ENCODE measurements at regions not wholly inside any gene's neighbourhood (a gene's known extent, or its start where the extent isn't known, plus 50 kb on each side); places are given as distances from the start of the nearest gene placed in this dataset.
"Not testable (repeated sequence)": the region's sequence is repeated elsewhere in the genome, so short reads cannot be mapped to it uniquely, and the experiment has no call there.

DNA sequence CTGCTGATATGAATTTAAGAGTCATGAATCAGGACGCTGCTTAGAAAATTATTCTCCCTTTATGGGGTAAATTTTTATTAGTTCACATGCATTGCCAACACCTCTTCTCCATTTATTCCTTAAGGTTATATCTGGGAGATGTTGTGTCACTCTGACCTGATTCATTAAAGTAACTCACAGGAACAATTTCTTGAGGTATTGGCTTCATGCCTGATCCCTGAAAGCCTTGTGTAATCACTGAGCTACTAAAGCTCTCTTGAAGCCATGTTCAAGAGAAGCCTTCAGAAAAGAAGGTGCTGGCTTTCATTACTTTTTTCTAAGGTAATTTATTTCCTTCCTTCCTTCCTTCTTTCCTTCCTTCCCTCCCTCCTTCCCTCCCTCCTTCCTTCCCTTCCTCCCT lies 420.6 kb downstream of the RAB38 start:
- no peak for DNase-seq (ENCODE audit: low read depth)

GRCh38 chr11:87753143-87753542 lies 422.1 kb downstream of the RAB38 start:
- DNase-seq (ENCODE audit: low read depth) = no peak

- DNase-seq (ENCODE audit: low read depth) = no peak
Observed at GRCh38 chr11:87743007-87743406, 432.2 kb downstream of the RAB38 start.

DNA sequence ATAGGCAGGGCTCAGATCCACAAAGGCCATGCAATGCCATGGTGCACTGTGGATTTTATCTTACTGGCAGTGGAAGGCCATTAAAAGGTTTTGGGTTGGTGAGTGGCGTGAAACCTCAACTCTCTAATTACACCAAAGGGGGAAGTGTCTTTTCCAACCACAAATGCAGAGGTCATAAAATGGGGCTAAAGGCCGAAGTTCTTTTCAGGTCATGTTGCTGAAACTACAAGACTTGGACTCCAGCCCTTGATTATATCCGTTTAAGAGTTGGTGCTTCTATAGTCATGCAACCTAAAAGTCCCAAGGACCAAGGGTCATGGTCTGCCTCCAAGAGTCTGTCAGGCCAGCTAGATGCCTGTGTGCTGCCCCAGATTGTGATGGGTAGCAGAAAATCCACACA lies 434.3 kb downstream of the RAB38 start:
- no peak for DNase-seq (ENCODE audit: low read depth)

- DNase-seq (ENCODE audit: low read depth) = no peak
Observed at GRCh38 chr11:87740451-87740850, 434.8 kb downstream of the RAB38 start.

- no peak for DNase-seq (ENCODE audit: low read depth)
Observed at GRCh38 chr11:87739766-87740165, 435.5 kb downstream of the RAB38 start.

DNA sequence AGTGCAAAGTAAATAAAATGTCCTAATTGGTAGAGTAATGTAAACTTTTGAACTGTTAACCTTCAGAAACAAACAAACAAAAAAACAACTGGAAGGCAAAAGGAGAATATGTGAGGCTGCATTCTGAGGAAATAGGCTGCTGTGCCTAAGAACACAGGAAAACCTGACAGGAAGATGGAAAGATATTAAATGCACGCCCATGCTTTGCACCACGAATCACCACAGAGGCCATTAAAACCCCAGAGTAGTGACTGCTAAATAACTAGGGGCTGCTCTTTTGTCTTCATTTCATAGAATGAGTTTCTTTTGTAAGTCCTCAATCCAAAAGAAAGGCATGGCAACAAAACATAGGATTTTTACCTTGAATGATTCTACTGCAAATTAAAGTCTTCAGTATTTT lies 436.0 kb downstream of the RAB38 start:
- DNase-seq (ENCODE audit: low read depth) = no peak

DNA sequence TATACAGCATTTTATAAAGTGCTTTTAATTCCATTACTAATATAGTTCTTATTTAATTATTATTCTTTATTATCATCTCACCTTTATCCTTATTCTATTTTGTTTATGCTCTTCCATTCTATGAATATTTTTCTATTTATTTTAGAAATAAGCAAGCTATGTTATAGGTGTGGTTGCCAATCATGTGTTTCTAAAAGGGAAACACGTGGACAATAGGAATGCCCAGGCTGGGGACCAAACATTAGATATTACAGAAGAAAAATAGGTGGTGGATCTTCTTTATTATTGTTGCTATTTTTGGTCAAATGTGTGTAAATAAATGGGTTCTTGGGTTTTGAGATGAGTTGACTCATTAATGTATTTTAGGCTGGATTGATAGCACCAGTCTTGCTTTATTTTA lies 438.3 kb downstream of the RAB38 start:
- no peak for DNase-seq (ENCODE audit: low read depth)

DNA sequence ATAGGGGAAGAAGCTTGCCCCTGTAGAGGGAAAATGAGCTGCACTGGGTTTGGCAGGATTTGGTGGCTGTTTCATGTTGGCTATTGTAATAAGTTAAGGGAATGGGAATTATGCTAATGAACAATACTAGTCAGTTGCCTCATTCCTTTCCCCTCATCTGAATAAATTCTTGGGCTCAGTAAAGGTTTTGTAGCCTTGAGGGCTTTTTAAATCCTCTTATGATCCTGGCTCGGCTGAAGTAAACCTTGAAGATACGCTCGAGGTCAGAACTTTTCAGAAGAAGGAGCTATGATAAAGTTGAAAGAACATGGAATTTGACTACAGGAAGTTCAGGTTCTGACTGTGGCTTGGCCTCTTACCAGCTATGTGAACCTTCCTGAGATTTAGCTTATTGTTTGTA lies 448.7 kb downstream of the RAB38 start:
- DNase-seq (ENCODE audit: low read depth) = no peak

- no peak for DNase-seq (ENCODE audit: low read depth)
Observed at GRCh38 chr11:87724358-87724757, 450.9 kb downstream of the RAB38 start.

GRCh38 chr11:87722756-87723565 lies 452.3 kb downstream of the RAB38 start:
- no peak for DNase-seq (ENCODE audit: low read depth)

DNA sequence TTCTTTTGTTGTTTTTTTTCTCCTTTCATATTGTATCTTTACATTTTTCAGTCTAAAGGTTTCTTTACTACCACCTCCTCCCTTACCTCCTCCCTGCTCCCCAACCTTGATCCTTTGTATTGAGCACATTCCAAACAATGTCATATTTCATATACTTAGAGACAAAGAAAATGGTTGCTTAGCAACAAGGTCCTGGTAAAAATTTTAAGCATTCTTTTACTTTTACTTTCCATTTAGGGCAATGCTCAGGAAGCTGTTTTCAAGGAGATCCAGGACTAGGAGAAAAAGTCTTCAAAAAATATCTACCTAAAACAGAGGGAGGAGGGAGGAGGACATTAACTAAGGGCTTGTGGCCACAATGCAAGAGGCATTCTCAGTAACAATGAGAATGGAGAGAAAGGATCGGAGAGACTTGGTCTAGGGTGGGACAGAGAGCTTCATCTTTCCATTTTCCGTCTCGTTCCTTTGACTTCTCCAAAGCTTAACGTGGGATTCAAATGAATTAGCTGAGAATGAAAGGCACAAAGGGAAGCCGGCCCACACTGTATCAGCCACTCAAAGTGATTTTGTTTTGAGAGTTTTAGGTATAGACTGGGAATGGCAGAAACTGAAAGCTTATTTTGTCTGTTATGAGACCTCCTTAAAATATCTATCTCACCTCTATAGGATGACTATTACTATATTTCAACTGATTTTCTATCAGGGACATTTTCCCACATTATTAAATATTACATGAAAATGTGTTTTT lies 455.7 kb downstream of the RAB38 start:
- DNase-seq (ENCODE audit: low read depth) = no peak

- no peak for DNase-seq (ENCODE audit: low read depth)
Observed at GRCh38 chr11:87712802-87713202, 462.4 kb downstream of the RAB38 start.

DNA sequence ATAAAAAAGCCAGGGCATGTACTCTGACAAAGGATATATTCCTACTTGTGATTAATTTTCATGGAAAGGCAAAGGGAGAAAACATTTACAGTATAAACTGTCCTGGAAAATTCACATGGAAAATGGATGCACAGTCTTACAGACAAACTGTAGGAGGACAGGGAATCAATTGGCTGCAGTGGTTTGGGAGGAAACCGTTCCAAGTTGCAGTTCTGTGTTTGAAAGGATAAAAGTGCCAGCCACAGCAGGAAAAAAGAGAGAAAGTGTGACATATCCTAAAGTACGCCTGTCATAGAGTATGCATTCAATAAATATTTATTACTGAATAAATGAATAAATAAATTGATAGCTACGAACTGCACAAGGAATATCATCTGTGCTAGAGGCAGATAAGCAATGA lies 462.9 kb downstream of the RAB38 start:
- DNase-seq (ENCODE audit: low read depth) = no peak

DNA sequence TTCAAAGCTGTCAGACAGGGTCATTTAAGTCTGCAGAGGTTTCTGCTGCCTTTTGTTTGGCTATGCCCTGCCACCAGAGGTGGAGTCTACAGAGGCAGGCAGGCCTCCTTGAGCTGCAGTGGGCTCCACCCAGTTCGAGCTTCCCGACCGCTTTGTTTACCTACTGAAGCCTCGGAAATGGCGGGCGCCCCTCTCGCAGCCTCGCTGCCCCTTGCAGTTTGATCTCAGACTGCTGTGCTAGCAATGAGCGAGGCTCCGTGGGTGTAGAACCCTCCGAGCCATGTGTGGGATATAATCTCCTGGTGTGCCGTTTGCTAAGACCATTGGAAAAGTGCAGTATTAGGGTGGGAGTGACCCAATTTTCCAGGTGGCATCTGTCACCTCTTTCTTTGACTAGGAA lies 471.7 kb downstream of the RAB38 start:
- not testable (repeated sequence) for DNase-seq (ENCODE audit: low read depth)

- DNase-seq (ENCODE audit: low read depth) = no peak
Observed at GRCh38 chr11:87675993-87676392, 499.2 kb downstream of the RAB38 start.

DNA sequence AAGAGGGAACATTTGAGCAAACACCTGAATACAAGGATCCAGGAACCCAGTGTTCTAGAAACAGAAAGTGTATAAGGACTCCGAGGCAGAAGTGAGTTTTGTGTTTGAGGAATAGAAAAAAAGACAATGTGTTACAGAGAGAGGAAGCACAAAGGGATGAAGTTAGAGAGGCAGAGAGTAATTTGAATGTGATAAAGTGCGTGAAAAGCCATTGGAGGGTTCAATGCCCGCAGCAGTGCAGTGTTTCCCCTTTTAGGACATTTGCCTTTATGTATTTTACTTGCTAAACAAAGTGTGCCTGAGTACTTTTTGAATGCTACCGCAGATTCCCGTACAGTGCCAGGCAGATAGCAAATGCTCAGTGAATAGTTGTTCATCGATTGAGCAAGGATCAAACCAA lies 508.5 kb downstream of the RAB38 start:
- no peak for DNase-seq (ENCODE audit: low read depth)

DNA sequence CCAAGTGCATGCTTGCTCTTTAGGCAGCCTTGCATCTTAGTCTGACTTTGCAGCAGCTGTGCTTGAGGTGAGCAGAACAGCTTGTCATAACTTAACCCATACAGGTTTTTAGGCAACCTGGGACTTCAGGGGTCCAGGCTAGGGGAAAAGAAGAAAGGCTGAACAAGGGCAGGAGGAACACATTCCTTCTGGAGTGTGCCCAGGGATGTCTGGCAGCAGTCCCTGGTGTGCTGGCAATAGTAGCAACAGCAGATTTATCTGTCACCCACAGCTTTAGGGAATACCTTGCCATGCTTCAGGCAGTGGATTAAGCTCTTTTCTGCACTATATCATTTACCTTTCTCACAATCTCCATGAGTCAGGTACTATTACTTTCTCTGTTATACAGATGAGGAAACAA lies 513.0 kb downstream of the RAB38 start:
- no peak for DNase-seq (ENCODE audit: low read depth)

DNA sequence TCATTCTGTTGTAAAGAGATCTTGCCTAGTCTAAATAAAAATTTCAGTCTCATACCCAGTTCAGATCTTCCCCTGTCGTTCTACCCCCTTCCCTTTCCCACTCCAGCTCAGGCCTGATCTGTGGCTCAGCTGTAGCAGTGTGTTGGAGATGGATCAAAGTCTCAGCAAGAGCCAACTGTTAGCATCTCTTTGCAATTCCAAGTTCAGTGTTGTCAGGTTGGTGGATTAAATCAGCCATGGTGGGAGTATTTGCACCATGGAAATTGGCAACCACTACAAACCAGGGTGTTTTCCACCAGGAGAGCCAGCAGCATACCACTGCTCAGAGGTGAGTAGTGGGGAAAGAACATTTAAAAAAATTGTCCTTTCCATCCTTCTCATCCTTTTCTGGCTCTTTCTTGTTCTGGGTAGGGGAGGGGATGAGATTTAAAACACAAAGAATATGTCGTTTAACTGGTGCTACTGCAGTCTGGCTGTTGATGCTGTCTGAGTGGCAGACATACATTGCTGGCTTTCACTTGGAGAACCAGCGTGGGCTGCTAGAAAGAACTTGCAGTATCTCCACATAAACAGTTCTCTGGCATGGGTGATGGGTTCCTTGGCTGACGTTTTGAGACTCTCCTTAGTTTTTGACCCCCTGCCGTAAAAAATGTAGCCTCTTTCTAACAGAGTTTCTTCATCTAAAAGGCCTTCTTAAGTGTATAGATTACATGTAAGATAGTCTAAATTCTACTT lies 514.1 kb downstream of the RAB38 start:
- DNase-seq (ENCODE audit: low read depth) = no peak

DNA sequence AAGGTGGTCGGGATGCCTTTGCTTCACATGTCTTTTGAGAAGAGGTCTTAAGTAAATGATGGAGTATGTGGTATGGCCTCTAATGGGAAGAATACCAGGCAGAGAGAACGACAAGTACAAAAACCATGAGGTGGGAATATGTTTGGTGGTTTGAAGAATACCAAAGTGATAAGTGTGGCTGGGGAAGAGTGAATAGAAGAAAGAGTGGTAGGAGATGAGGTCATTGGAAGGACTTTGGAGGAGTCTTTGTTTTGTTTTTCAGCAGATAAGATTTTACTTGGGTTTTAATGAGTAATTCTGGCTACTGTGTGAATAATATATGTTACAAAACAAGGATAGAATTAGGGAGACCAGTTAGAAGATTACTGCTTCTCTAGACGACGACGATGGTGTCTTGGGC lies 515.4 kb downstream of the RAB38 start:
- DNase-seq (ENCODE audit: low read depth) = no peak

- no peak for DNase-seq (ENCODE audit: low read depth)
Observed at GRCh38 chr11:87645626-87646025, 529.6 kb downstream of the RAB38 start.

GRCh38 chr11:87639753-87640364 lies 535.4 kb downstream of the RAB38 start:
- DNase-seq (ENCODE audit: low read depth) = no peak

DNA sequence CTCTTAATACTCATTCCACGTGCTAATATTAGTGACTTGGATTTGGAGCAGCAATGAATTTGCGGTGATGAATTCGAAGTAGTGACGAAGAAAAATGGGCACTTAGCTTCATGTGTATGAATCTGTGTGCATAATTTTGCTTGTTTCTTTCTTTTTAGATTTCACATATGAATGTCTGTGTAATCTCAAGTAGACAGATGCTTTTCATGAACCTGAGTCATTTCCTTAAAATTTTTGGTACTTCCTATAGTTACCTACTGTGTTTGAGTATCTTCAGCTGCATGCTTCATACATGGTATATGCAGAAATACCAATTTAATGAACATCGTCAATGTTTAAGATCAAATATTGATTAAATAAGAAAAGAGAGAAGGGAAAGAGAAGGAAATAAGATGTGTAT lies 540.2 kb downstream of the RAB38 start:
- no peak for DNase-seq (ENCODE audit: low read depth)

Measured in activated T-cell treated with anti-CD3 and anti-CD28 coated beads for 48 hours (primary cell).